HG03066 (cell line): ENCODE measurements at regions not wholly inside any gene's neighbourhood (a gene's known extent, or its start where the extent isn't known, plus 50 kb on each side); places are given as distances from the start of the nearest gene placed in this dataset.

Source experiments
- ATAC-seq: cut with Tn5 transposase; IDR thresholded peaks from one replicate; pipeline ENCODE4 v1.9.1; 2021; ENCODE audit warnings: low read depth; ENCODE audit not compliant: unreplicated experiment

DNA sequence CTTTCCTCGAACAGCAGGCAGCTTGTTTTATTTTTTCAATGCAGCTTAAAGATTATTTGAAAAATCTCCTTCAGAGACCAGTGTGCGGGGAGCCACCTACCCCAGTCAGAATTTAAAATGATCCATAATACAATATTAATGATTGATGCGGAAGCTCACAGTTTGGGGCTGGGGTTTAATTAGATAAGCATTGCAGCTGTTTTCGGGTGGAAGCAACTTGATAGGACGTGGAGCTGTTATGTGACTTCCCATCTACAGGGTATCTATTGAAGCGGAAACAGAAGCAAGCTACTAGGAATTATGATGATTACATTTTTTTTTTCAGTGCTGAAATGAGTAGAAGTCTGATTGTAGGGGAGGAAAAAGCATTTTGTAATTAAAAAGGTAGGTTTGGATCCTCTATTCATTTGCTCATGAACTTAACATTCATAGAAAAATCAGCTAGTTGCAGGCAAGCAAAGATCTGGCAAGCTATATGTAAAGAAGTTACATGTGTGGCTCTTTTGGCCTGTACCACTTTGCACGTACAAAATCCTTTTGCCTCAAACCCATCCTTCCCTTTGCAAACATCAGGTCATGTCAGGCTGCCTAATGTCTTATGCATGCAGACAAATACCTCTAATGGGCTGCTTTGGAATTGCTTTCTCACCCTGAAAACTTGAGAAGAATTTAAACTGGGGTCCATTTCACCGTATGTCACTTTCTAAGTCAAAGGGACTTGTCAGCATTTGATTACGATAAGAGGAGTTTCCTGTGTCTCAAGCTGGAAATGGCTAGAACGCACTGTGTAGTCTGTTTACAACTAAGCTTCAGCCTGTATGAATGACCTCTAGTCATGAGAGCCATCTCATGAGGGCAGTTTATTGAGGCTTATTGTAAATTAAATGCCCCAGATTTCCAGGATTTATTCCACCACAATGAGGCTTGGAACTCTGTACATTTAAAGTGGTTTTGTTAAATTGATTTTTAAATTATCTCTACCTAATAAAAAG, 267.1 kb upstream of the TMTC4 start:
- no peak for ATAC-seq

DNA sequence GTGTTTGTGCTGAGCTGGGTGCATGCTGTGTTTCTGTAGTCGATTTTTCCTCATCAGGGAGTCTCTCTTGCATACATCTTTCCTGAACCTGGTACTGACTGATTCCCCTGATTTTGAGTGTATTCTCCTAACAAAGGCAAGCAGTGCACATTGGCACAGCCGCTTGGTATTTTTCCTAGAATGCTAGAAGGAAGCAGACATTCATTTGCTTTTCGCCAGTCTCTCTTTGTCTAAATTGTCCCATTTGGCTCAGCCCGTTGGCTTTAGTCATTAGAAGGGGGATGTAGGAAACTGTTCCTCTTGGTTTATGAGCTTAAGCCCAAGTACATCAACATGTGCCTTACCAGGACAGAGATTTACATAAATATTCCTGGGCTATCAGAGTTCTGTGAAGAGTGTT, 266.1 kb upstream of the TMTC4 start:
- ATAC-seq, result no peak

DNA sequence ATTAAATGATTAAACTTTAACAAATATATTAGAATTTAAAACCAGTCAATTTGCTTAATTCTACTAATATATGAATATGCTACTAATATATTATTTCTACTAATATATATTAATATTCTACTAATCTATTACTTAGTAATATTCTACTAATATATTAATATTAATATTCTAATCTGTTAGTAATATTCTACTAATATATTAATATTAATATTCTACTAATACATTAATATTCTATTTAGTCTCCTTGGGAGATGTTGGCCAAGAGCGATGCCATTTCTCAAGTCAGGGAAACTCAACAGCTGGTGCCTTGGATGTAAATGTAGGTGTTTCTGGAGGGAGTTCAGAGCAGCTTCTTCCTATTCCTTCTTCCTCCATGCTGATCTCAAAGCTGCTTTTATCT, 259.2 kb upstream of the TMTC4 start:
- ATAC-seq, result no peak

DNA sequence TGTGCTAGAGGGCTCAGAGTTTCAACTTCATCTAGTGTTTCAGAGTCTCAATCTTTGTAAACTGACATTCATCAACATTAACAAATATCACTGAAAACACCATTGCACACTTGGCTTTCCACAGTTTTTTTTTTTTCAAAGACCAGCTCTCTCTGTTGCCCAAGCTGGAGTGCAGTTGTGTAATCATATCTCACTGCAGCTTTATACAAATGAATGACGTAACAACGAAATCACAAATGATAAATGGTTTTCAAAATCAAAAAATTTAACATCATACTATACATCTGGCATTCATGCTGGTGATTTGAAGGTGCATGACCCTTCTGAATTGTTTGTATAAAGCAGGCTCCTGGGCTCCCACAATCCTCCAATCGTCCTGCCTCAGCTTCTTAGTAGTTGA, 248.0 kb upstream of the TMTC4 start:
- no peak for ATAC-seq

DNA sequence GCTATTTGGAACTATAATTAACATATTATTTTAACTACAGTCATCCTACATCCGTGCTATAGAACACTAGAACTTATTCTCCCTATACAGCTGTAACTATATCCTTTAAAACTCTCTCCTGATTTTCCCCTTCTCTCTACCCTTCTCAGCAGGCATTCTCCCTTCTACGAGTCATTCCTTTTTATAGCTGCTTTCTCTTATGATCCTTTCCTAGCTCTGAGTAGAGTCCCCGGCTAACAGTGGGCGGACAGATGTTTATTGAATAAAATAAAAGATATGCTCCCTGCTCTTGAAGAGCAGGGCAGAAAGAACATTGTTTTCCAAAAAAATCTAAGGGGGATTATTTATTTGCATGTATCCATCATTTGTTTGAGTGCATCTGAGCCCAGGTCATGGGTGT, 246.5 kb upstream of the TMTC4 start:
- ATAC-seq, result no peak

DNA sequence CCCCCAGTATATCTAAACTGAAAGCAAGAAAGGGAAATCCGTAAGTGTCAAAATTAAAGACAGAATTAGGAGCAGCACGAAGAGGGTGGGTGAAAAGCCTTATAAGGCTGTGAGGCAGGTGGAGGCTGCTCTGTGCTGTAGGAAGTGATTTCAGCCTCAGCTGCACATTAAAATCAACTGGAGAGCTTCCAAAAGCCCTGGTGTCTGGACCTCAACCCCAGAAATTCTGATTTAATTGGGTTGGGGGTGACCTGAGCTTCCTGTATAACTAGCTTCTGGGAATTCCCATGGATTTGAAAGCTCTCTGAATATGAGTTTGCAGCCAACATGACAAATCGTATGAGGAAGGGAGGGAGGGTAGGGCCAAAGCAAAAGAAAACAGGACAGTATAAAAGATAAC, 242.4 kb upstream of the TMTC4 start:
- no peak for ATAC-seq

DNA sequence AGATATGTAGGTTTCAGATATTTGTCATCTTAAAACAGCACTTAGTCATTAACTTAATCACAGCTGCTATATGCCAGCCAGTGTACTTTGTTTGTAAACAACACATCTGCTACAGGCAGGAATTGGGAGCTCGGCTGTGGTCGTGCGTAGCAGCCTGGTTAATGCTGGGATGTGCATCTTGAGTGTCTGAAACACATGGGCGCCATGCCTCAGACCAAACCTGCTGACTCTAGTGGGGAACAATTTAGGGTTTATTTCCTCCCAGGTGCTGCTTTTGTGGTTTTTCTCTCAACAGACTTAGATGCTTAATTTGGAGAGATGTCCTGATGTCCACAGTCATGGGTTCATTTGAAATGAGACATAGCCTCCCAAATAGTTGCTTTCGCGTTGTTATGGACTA, 238.5 kb upstream of the TMTC4 start:
- no peak for ATAC-seq

DNA sequence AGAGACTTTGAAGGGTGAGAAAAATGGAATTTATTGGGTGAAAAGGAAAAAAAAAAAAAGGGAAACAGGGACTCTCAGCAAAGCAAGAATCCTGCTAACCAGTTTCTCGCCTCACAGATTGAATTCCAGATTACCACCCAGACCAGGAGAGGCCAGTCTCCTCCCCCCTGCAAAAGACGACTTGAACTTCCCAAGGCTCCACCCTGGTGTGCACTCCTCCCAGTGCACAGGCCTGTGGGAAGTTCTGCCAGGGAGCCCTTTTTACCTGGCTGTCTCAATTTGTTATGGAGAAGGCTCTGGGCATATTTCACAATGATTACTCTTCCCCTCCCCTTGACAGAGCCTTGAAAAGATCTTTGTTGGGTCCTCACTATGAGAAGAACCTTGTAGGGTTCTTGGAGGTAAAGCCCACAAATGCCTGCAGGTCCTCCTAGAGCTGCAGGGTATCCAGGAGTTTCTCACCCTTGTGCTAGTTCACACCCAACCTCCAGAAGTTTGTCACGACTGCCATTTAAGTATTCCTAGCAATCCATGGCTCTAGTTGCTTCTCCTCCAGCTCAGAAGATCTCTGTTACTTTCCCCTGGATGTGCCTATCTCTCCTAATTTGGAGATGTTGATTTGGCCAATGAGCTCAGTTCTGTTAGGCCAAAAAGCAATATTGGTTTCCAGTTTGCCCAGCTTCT, 229.8 kb upstream of the TMTC4 start:
- no peak for ATAC-seq

DNA sequence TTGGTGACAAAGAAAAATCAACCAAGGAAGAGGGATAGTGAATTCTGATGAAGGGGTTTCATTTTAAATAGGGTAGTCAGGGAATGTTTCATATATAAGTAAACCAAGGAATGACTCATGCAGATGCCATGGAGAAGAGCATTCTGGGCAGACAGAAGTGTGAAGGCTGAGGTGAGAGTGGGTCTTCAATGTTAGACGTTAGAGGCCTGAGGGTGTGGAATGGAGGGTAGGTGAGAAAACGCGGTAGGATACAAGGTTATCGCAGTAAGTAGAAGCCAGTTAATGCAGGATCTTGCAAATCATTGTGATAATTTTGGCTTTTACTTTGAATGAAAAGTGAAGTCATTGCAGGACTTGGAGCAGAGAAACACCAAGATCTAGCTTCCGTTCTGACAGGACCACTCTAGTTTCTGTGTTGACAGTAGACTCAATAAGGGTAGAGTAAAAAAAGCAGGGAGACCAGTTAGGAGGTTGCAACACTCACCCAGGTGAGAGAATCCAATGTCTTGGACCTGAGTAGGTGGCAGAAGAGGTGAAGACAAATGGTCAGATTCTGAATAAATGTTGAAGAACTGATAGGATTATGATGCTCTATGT, 225.2 kb upstream of the TMTC4 start:
- ATAC-seq, result no peak

DNA sequence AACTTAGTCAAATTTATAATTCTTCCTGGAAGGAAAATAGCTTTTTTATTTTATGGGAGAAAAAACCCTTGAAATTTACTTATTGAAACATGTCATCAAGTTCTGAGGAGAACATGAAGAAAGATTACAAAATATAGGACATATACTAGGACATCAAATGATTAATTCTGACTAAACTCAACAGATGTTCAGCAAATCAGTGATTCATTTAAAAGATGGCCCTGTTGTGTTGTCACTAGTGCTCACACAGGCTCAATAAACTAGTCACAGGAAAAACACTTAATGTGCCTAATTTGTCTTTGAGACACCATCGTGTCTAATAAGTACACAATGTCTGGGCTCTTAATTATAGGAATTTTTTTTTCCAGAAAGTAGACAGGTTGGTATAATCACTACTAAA, 223.8 kb upstream of the TMTC4 start:
- no peak for ATAC-seq

DNA sequence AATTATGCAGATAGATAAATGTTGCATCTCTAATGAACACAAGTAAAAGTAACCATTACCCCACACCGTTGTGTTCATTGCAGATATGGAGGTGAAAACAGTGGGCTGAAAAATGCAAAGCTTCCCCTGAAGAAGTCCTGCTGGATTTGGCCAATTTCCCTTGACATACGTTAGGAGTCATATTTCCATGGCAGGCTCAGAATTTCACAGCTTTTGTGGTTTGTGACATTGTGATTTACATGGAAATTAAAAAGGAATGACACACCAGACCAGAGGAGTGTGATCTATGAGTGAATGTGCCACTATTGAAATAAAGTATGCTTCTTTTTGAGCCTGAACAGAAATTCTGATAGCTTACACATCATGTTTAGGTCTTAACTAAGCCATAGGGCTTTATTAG, 221.1 kb upstream of the TMTC4 start:
- no peak for ATAC-seq

DNA sequence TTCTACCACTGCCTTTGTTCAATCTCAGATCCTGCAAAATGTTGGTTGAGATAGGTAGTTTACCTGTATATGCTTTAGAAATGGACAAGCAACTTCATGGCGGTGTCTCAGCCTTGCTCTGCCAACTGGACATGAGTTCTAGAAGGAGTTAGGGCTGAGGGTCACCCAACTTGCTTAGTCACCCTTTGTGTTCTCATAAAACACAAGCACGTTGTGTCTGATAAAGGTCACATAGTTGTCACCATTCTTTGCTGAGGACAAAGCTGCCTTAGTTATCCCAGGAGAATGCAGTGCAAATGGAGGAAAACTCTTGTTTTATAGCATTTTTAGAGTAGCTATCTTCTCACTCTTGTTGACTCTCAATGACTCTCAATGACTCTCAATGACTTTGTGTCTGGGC, 218.4 kb upstream of the TMTC4 start:
- no peak for ATAC-seq

DNA sequence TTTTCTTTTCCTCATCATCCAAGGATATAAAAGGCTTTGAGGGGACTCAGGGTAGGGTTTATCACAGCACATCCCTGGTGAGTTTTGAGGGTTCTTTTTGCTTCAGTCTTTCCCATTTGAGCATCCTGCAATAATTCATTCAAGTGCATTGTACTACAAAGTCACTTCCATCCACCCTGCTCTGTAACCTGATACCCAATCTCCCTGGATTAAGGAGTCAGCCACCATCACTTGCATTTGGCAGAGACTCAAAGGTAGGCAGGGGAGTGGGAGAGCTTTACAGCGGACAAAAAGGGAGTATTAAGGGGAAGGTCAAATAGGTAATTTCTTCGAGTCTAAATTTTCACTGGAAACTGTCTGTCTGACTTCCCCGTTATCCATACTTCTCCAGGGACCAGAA, 216.1 kb upstream of the TMTC4 start:
- ATAC-seq, result no peak

DNA sequence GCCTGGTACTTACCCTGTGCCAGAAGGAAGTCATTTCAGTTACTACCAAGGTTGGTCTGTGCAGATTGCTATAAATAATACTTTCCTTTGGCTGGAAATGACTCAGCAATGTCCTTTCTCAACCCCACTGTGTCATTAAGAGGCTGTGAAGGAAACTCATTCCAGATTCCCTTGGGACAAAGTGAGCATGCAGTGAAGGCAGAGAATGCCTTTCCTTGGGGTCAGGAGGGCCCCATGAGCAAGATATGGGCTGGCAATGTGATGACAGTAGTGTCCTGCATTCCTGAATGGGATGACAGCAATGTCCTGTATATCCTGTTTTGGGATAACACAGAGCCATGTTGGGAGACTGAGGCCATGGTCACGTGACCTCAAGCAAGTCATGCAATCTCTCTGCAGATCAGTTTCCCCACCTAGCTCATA, 213.1 kb upstream of the TMTC4 start:
- ATAC-seq, result no peak

DNA sequence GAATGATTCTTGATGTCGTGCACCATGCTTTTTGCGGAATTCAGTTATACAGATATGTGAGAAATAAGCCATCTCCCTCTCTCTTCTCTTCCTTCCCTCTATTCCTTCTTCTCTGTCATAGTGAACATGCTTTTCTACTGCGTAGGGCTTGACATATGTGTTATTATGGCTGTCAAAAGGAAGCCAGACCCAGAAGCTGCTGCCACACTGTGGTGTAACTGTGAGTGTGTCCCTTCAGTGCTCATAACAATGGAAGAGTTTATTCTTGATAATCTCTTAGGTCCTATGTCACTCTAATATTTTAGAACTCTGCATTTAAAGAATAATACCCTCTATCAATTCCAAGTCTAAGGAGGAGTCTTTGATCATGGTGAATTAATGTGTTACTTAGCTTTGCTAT, 208.9 kb upstream of the TMTC4 start:
- no peak for ATAC-seq

DNA sequence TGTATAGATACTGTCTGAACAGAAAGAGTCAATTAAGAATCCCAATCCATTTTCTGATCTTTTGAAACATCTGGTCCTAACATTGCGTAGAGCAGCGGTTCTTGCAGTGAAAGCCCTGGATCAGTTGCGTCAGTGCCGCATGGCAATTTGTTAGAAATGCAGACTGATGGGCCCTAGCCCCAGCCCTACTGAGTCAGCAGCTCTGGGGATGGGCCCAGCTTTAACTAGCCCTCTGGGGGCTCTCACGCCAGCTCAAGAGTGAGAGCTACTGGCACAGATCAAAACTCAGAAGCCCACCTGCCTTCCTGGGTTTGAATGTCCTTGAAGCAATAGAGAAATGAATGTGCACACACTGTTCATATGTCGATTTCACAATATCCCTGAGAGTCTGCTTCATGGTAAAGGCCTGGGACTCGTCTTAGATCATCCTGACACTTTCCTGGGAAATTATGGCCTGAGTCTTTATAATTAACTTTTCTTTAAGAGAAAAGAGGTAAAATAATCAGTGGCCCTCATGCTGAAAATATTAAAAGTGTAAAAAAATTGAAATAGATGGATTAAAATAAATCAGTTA, 206.8 kb upstream of the TMTC4 start:
- ATAC-seq, result no peak

DNA sequence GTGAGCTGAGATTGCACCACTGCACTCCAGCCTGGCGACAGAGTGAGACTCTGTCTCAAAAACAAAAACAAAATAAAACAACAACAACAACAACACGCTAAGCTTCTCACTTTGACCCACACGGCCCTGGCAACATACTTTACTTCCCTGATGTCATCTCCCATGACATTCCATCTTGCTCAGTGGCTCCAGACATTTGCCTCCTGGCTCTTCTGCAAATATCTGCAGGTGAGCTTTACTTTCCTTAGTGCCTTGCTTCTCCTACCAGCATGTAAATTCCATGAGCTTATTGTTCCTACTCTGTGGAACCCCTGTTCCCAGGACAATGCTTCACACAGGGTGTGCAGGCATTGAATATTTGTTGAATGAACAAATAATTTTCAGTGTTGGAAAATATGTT, 205.6 kb upstream of the TMTC4 start:
- ATAC-seq, result no peak

DNA sequence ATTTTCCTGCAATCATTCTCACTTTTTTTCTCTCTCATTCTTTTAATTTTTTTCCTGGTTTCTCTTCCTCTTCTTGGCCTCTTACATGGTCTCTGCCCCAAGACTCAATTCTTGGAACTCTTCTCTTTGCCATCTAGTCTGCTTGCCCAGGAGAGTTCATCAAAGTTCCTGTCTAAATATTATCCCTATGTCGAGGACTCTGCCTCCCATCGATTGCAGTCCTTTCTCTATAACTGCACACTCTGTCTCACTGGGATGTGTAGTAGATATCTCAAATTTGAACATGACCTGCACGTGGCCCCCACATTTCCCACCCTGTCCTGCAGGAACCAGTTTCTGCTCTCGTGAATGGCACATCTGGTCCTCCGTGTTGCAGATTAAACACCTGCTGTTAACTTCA, 204.7 kb upstream of the TMTC4 start:
- no peak for ATAC-seq

DNA sequence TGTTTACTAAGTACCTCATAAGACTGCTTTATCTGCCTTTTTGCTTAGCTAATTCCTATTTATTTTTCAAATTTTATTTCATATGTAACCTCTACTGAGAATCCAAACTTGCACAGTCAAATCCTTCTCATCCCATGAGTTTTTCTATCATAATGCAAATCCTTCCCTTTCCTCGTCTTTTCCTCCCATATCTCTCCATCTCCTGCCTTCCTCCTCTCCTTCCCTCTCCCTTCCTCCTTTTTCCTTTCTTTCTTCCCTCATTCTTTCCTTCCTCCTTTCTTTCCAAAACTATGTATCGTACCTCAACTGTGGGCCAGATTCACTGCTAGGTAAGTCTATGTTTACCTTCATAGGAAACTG, 201.4 kb upstream of the TMTC4 start:
- ATAC-seq, result no peak

DNA sequence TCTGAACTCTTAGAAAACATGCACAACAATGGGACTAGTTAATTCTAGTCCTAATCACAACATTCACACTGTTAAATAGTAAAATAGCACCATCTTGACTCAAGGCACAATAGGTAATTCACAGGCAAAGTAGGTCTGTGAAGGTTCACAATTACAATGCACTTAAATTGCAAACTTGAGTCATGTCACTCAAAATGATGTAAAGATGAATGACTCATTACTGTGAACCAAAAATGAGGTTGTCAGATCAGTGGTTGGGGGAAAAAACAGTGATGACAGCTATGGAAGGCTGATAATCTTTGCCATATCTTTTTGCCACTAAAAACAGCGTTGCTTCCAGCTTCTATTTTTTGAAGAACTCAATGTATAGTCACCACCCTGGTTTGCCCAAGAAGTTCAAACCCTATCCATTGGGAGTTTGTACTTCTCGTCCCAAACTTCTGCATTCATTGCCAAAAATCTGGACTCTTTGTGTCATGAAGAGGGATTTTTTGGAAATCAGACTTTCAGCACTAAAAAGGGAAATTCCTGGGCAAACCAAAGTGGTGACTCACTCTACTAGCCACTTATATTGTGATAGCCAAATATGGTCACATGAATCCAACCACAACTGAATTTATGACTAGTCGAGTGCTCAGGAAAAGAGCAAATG, 200.9 kb upstream of the TMTC4 start:
- no peak for ATAC-seq

DNA sequence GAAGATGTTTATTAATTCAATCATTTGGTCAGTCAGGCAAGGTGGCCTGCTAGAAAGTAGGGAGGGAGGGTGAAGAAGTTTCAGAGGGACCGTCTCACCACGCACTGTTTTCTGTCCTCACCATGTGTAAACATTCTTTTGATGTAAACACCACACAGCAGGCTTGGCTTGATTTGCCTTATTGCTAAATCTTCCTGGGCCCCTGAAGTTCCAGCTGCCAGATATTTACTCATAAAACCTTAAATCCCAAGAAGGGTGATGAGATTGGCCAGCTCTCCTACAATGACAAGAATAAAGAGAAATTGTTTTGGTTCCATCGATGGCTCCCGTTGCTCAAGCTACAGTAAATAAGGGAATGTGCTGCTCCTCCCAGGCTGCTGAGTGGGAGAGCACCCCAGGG, 198.2 kb upstream of the TMTC4 start:
- no peak for ATAC-seq
